ENCODE measurements at regions not wholly inside any gene's neighbourhood (a gene's known extent, or its start where the extent isn't known, plus 50 kb on each side); places are given as distances from the start of the nearest gene placed in this dataset.

- Histone ChIP-seq H3K27me3 (ENCODE audit: control insufficient read depth in 1 of 2, insufficient read depth in 2 of 2, low read length in 1 of 2) (no peaks in the 10 kb centered on the region), H3K4me3 (ENCODE audit: low read length in 2 of 2) (no peak overlapping the region), H3K4me1 (ENCODE audit: control insufficient read depth in 1 of 2, insufficient read depth in 2 of 2, low read length in 2 of 2) (no peaks in the 10 kb centered on the region), H3K36me3 (ENCODE audit: control insufficient read depth in 1 of 2, insufficient read depth in 2 of 2, low read length in 1 of 2) (no peaks in the 10 kb centered on the region), H3K27ac (ENCODE audit: low read depth in 1 of 2, low read length in 2 of 2) (no peak overlapping the region), H3K9me3 (ENCODE audit: control insufficient read depth, low read length) (no peaks in the 10 kb centered on the region)
- peak; percentile 63 for ATAC-seq (ENCODE audit: low FRiP score)
- intact Hi-C loops (cut with DNase I), result no loop called here
- no peak for DNase-seq
- 57 to 59% methylated on average over 11 of the region's 11 CpGs for WGBS, 2 donors
These were observed 85.1 kb upstream of the IL12B start for GRCh38 chr5:159415301-159415937.

- ATAC-seq (ENCODE audit: low FRiP score) (no peak), DNase-seq (no peak)
- no peaks in the 10 kb centered on the region for H3K27me3 ChIP-seq (ENCODE audit: control insufficient read depth in 1 of 2, insufficient read depth in 2 of 2, low read length in 1 of 2)
- H3K4me1 ChIP-seq (ENCODE audit: control insufficient read depth in 1 of 2, insufficient read depth in 2 of 2, low read length in 2 of 2), result no peaks in the 10 kb centered on the region
- H3K27ac ChIP-seq (ENCODE audit: low read depth in 1 of 2, low read length in 2 of 2), result no peak overlapping the region
- H3K36me3 ChIP-seq (ENCODE audit: control insufficient read depth in 1 of 2, insufficient read depth in 2 of 2, low read length in 1 of 2), result no peaks in the 10 kb centered on the region
- H3K9me3 ChIP-seq (ENCODE audit: control insufficient read depth, low read length), result no peaks in the 10 kb centered on the region
- intact Hi-C loops (cut with DNase I), result no loop called here
- 89 to 92% methylated on average over 6 of the region's 6 CpGs for WGBS, 2 donors
- no peak overlapping the region for H3K4me3 ChIP-seq (ENCODE audit: low read length in 2 of 2)
These were observed 86.2 kb upstream of the IL12B start for GRCh38 chr5:159416438-159416837.

- no peak overlapping the region for H3K4me3 ChIP-seq (ENCODE audit: low read length in 2 of 2)
- no peaks in the 10 kb centered on the region for H3K4me1 ChIP-seq (ENCODE audit: control insufficient read depth in 1 of 2, insufficient read depth in 2 of 2, low read length in 2 of 2)
- H3K27ac ChIP-seq (ENCODE audit: low read depth in 1 of 2, low read length in 2 of 2), result no peak overlapping the region
- ATAC-seq (ENCODE audit: low FRiP score), result no peak
- no peaks in the 10 kb centered on the region for H3K27me3 ChIP-seq (ENCODE audit: control insufficient read depth in 1 of 2, insufficient read depth in 2 of 2, low read length in 1 of 2)
- intact Hi-C loops (cut with DNase I), result no loop called here
- WGBS, 2 donors, result 95 to 97% methylated on average over 4 of the region's 4 CpGs
- no peaks in the 10 kb centered on the region for H3K9me3 ChIP-seq (ENCODE audit: control insufficient read depth, low read length)
- no peak for DNase-seq
- H3K36me3 ChIP-seq (ENCODE audit: control insufficient read depth in 1 of 2, insufficient read depth in 2 of 2, low read length in 1 of 2), result no peaks in the 10 kb centered on the region
These were observed 86.9 kb upstream of the IL12B start for GRCh38 chr5:159417170-159417569.

GRCh38 chr5:159419576-159419975 lies 89.3 kb upstream of the IL12B start:
- no peak overlapping the region for H3K27ac ChIP-seq (ENCODE audit: low read depth in 1 of 2, low read length in 2 of 2)
- H3K9me3 ChIP-seq (ENCODE audit: control insufficient read depth, low read length), result no peaks in the 10 kb centered on the region
- no peaks in the 10 kb centered on the region for H3K36me3 ChIP-seq (ENCODE audit: control insufficient read depth in 1 of 2, insufficient read depth in 2 of 2, low read length in 1 of 2)
- H3K4me3 ChIP-seq (ENCODE audit: low read length in 2 of 2), result no peak overlapping the region
- no peaks in the 10 kb centered on the region for H3K4me1 ChIP-seq (ENCODE audit: control insufficient read depth in 1 of 2, insufficient read depth in 2 of 2, low read length in 2 of 2)
- intact Hi-C loops (cut with DNase I), result no loop called here
- no peak for DNase-seq
- H3K27me3 ChIP-seq (ENCODE audit: control insufficient read depth in 1 of 2, insufficient read depth in 2 of 2, low read length in 1 of 2), result no peaks in the 10 kb centered on the region
- no peak for ATAC-seq (ENCODE audit: low FRiP score)
- 68 to 72% methylated on average over 5 of the region's 5 CpGs for WGBS, 2 donors

GRCh38 chr5:159420940-159421339 lies 90.7 kb upstream of the IL12B start:
- no peak for ATAC-seq (ENCODE audit: low FRiP score)
- no peak for DNase-seq
- no peaks in the 10 kb centered on the region for H3K9me3 ChIP-seq (ENCODE audit: control insufficient read depth, low read length)
- intact Hi-C loops (cut with DNase I), result no loop called here
- no peaks in the 10 kb centered on the region for H3K4me1 ChIP-seq (ENCODE audit: control insufficient read depth in 1 of 2, insufficient read depth in 2 of 2, low read length in 2 of 2)
- no peak overlapping the region for H3K27ac ChIP-seq (ENCODE audit: low read depth in 1 of 2, low read length in 2 of 2)
- H3K27me3 ChIP-seq (ENCODE audit: control insufficient read depth in 1 of 2, insufficient read depth in 2 of 2, low read length in 1 of 2), result no peaks in the 10 kb centered on the region
- no peaks in the 10 kb centered on the region for H3K36me3 ChIP-seq (ENCODE audit: control insufficient read depth in 1 of 2, insufficient read depth in 2 of 2, low read length in 1 of 2)
- no peak overlapping the region for H3K4me3 ChIP-seq (ENCODE audit: low read length in 2 of 2)

GRCh38 chr5:159422361-159422760 lies 92.1 kb upstream of the IL12B start:
- 55 to 60% methylated on average over 4 of the region's 4 CpGs for WGBS, 2 donors
- no peak for ATAC-seq (ENCODE audit: low FRiP score)
- H3K27me3 ChIP-seq (ENCODE audit: control insufficient read depth in 1 of 2, insufficient read depth in 2 of 2, low read length in 1 of 2), result no peaks in the 10 kb centered on the region

GRCh38 chr5:159422910-159423309 lies 92.6 kb upstream of the IL12B start:
- ATAC-seq (ENCODE audit: low FRiP score), result no peak

More at GRCh38 chr5:159422361-159422760, 92.1 kb upstream of the IL12B start:
- no peaks in the 10 kb centered on the region for H3K9me3 ChIP-seq (ENCODE audit: control insufficient read depth, low read length)
- H3K27ac ChIP-seq (ENCODE audit: low read depth in 1 of 2, low read length in 2 of 2), result no peak overlapping the region
- DNase-seq, result no peak
- no peaks in the 10 kb centered on the region for H3K4me1 ChIP-seq (ENCODE audit: control insufficient read depth in 1 of 2, insufficient read depth in 2 of 2, low read length in 2 of 2)
- H3K4me3 ChIP-seq (ENCODE audit: low read length in 2 of 2), result no peak overlapping the region
- no peaks in the 10 kb centered on the region for H3K36me3 ChIP-seq (ENCODE audit: control insufficient read depth in 1 of 2, insufficient read depth in 2 of 2, low read length in 1 of 2)
- intact Hi-C loops (cut with DNase I), result no loop called here

GRCh38 chr5:159424123-159424522 lies 93.8 kb upstream of the IL12B start:
- Histone ChIP-seq H3K36me3 (ENCODE audit: control insufficient read depth in 1 of 2, insufficient read depth in 2 of 2, low read length in 1 of 2) (no peaks in the 10 kb centered on the region), H3K4me3 (ENCODE audit: low read length in 2 of 2) (no peak overlapping the region), H3K4me1 (ENCODE audit: control insufficient read depth in 1 of 2, insufficient read depth in 2 of 2, low read length in 2 of 2) (no peaks in the 10 kb centered on the region), H3K27ac (ENCODE audit: low read depth in 1 of 2, low read length in 2 of 2) (no peak overlapping the region), H3K27me3 (ENCODE audit: control insufficient read depth in 1 of 2, insufficient read depth in 2 of 2, low read length in 1 of 2) (no peaks in the 10 kb centered on the region), H3K9me3 (ENCODE audit: control insufficient read depth, low read length) (no peaks in the 10 kb centered on the region)
- ATAC-seq (ENCODE audit: low FRiP score), result no peak
- intact Hi-C loops (cut with DNase I), result no loop called here
- no peak for DNase-seq
- 91 to 94% methylated on average over 6 of the region's 6 CpGs for WGBS, 2 donors

More at GRCh38 chr5:159422910-159423309, 92.6 kb upstream of the IL12B start:
- H3K36me3 ChIP-seq (ENCODE audit: control insufficient read depth in 1 of 2, insufficient read depth in 2 of 2, low read length in 1 of 2), result no peaks in the 10 kb centered on the region
- no peaks in the 10 kb centered on the region for H3K4me1 ChIP-seq (ENCODE audit: control insufficient read depth in 1 of 2, insufficient read depth in 2 of 2, low read length in 2 of 2)
- no peaks in the 10 kb centered on the region for H3K9me3 ChIP-seq (ENCODE audit: control insufficient read depth, low read length)
- no peak overlapping the region for H3K4me3 ChIP-seq (ENCODE audit: low read length in 2 of 2)
- 95 to 97% methylated on average over 2 of the region's 2 CpGs for WGBS, 2 donors
- no peaks in the 10 kb centered on the region for H3K27me3 ChIP-seq (ENCODE audit: control insufficient read depth in 1 of 2, insufficient read depth in 2 of 2, low read length in 1 of 2)
- DNase-seq, result no peak
- H3K27ac ChIP-seq (ENCODE audit: low read depth in 1 of 2, low read length in 2 of 2), result no peak overlapping the region
- intact Hi-C loops (cut with DNase I), result no loop called here

- no peaks in the 10 kb centered on the region for H3K27me3 ChIP-seq (ENCODE audit: control insufficient read depth in 1 of 2, insufficient read depth in 2 of 2, low read length in 1 of 2)
- DNase-seq (no peak), ATAC-seq (ENCODE audit: low FRiP score) (no peak)
- H3K9me3 ChIP-seq (ENCODE audit: control insufficient read depth, low read length), result no peaks in the 10 kb centered on the region
- no peak overlapping the region for H3K27ac ChIP-seq (ENCODE audit: low read depth in 1 of 2, low read length in 2 of 2)
- H3K36me3 ChIP-seq (ENCODE audit: control insufficient read depth in 1 of 2, insufficient read depth in 2 of 2, low read length in 1 of 2), result no peaks in the 10 kb centered on the region
- H3K4me3 ChIP-seq (ENCODE audit: low read length in 2 of 2), result no peak overlapping the region
- 90% methylated on average over 3 of the region's 3 CpGs for WGBS, 2 donors
- no peaks in the 10 kb centered on the region for H3K4me1 ChIP-seq (ENCODE audit: control insufficient read depth in 1 of 2, insufficient read depth in 2 of 2, low read length in 2 of 2)
- intact Hi-C loops (cut with DNase I), result no loop called here
These were observed 96.4 kb upstream of the IL12B start for GRCh38 chr5:159426694-159427093.

Measured in aorta (tissue), 5 donors.